H1 (cell line): ENCODE measurements at regions not wholly inside any gene's neighbourhood (a gene's known extent, or its start where the extent isn't known, plus 50 kb on each side); places are given as distances from the start of the nearest gene placed in this dataset.

Experiments
- ASH2L ChIP-seq: fragments of 200-600, 300-600 bp; sonication (generic); IDR thresholded peaks from one replicate; pipeline ENCODE4 v1.7.1; 2017; ENCODE audit warnings: low read length
- CTCF ChIP-seq, 3 experiments: IDR thresholded peaks; 1 replicate in 2 of 3; 2 replicates in 1 of 3; pipeline versions ENCODE4 v1.5.1 to v1.6.1; 2011; ENCODE audit warnings: low read length in 3 of 3, mild to moderate bottlenecking in 3 of 3, inconsistent platforms in 2 of 3, low read depth in 1 of 3, moderate library complexity in 1 of 3; ENCODE audit not compliant: insufficient read depth in 1 of 3; ENCODE audit errors: control extremely low read depth in 1 of 3
- EP300 ChIP-seq, 2 experiments: IDR thresholded peaks; 1 replicate in 1 of 2; 2 replicates in 1 of 2; pipeline ENCODE4 v1.6.1; 2011 to 2012; ENCODE audit warnings: low read depth in 2 of 2, low read length in 2 of 2, mild to moderate bottlenecking in 2 of 2, borderline replicate concordance in 1 of 2, inconsistent platforms in 1 of 2, moderate library complexity in 1 of 2
- EZH2 ChIP-seq: fragments of 200-600 bp; sonication (generic); IDR thresholded peaks from 2 replicates; pipeline ENCODE4 v1.7.1; 2012; ENCODE audit warnings: low read depth, mild to moderate bottlenecking, moderate library complexity, low read length, inconsistent platforms; ENCODE audit not compliant: severe bottlenecking
- FOSL1 ChIP-seq: IDR thresholded peaks from 2 replicates; pipeline ENCODE4 v1.6.1; 2011; ENCODE audit warnings: mild to moderate bottlenecking, low read depth, low read length, moderate library complexity; ENCODE audit not compliant: insufficient read depth
- MAFK ChIP-seq: IDR thresholded peaks from 2 replicates; pipeline ENCODE4 v1.6.1; 2012; ENCODE audit warnings: low read depth, mild to moderate bottlenecking, improper control_type of control experiment, low read length
- PHF8 ChIP-seq: fragments of 200-600 bp; sonication (generic); conservative IDR thresholded peaks from 2 replicates; pipeline ENCODE4 v1.7.1; 2012; ENCODE audit warnings: low read depth, mild to moderate bottlenecking, inconsistent platforms, low read length, moderate library complexity
- POLR2A ChIP-seq, 2 experiments: IDR thresholded peaks; 1 replicate in 1 of 2; 2 replicates in 1 of 2; pipeline ENCODE4 v1.6.1; 2011; ENCODE audit warnings: low read depth in 2 of 2, low read length in 2 of 2, mild to moderate bottlenecking in 2 of 2; ENCODE audit errors: control extremely low read depth in 1 of 2
- POLR2AphosphoS5 ChIP-seq: IDR thresholded peaks from 2 replicates; pipeline ENCODE4 v1.6.1; 2011; ENCODE audit warnings: low read depth, low read length
- RBBP5 ChIP-seq: IDR thresholded peaks from 2 replicates; pipeline ENCODE4 v1.7.1; 2012; ENCODE audit warnings: low read depth, mild to moderate bottlenecking, inconsistent platforms, low read length, moderate library complexity, borderline replicate concordance
- SIN3A ChIP-seq, 2 experiments: IDR thresholded peaks in 1 of 2; conservative IDR thresholded peaks in 1 of 2; 2 replicates each; pipeline ENCODE4 v1.6.1; 2011 to 2012; ENCODE audit warnings: low read length in 2 of 2, improper control_type of control experiment in 1 of 2, low read depth in 1 of 2, mild to moderate bottlenecking in 1 of 2
- SP2 ChIP-seq: IDR thresholded peaks from 2 replicates; pipeline ENCODE4 v1.6.1; 2012; ENCODE audit warnings: mild to moderate bottlenecking, low read length, inconsistent platforms
- TCF12 ChIP-seq: IDR thresholded peaks from 2 replicates; pipeline ENCODE4 v1.6.1; 2011; ENCODE audit warnings: low read depth, mild to moderate bottlenecking, low read length
- USF2 ChIP-seq: IDR thresholded peaks from 2 replicates; pipeline ENCODE4 v1.6.1; 2011; ENCODE audit warnings: low read length, improper control_type of control experiment

GRCh38 chr18:22773944-22774343 lies 159.2 kb upstream of the RBBP8 start:
- no peak for TF ChIP-seq CTCF (IDR thresholded peaks at IDR 0.05; ENCODE audit: control extremely low read depth in 1 of 3, insufficient read depth in 1 of 3, low read depth in 1 of 3, low read length in 3 of 3)
- TF ChIP-seq POLR2A (IDR thresholded peaks at IDR 0.05; ENCODE audit: control extremely low read depth in 1 of 2, low read depth in 2 of 2, low read length in 2 of 2) = no peak
- no peak for TF ChIP-seq POLR2AphosphoS5
- no peak for TF ChIP-seq USF2
- no peak for TF ChIP-seq EZH2
- TF ChIP-seq TCF12 = no peak
- TF ChIP-seq FOSL1 = no peak
- TF ChIP-seq SP2 = no peak
- TF ChIP-seq SIN3A (conservative IDR thresholded peaks at IDR 0.05 in 1 of 2, IDR thresholded peaks at IDR 0.05 in 1 of 2; ENCODE audit: low read depth in 1 of 2, low read length in 2 of 2) = no peak
- no peak for TF ChIP-seq RBBP5
- no peak for TF ChIP-seq EP300 (IDR thresholded peaks at IDR 0.05; ENCODE audit: borderline replicate concordance in 1 of 2, low read depth in 2 of 2, low read length in 2 of 2)
- no peak for TF ChIP-seq PHF8
- no peak for TF ChIP-seq MAFK
- TF ChIP-seq ASH2L = no peak
